Thyroid gland (tissue), 4 donors: ENCODE measurements at regions not wholly inside any gene's neighbourhood (a gene's known extent, or its start where the extent isn't known, plus 50 kb on each side); places are given as distances from the start of the nearest gene placed in this dataset.

ENCODE experiments used
- CTCF ChIP-seq, 6 experiments: fragments of 200-600 bp in 3 of 6; fragments of 450-650 bp in 3 of 6; sonication (generic) in 3 of 6; IDR thresholded peaks; one replicate each; pipeline ENCODE4 v1.5.1; 2016 to 2019; ENCODE audit warnings: antibody characterized with exemption in 6 of 6, mild to moderate bottlenecking in 2 of 6, inconsistent platforms in 1 of 6, moderate library complexity in 1 of 6
- POLR2A ChIP-seq, 2 donors: fragments of 450-650 bp; IDR thresholded peaks; one replicate each; pipeline ENCODE4 v1.6.1; 2017; ENCODE audit warnings: antibody characterized with exemption in 2 of 2, mild to moderate bottlenecking in 2 of 2, moderate library complexity in 1 of 2

GRCh38 chr3:22129101-22129500 is 378.1 kb upstream of the ZNF385D start:
- TF ChIP-seq CTCF (IDR thresholded peaks at IDR 0.05) (no peak), POLR2A (IDR thresholded peaks at IDR 0.05) (no peak)
